HG03354 (cell line): ENCODE measurements at regions not wholly inside any gene's neighbourhood (a gene's known extent, or its start where the extent isn't known, plus 50 kb on each side); places are given as distances from the start of the nearest gene placed in this dataset.
"Not testable (repeated sequence)": the region's sequence is repeated elsewhere in the genome, so short reads cannot be mapped to it uniquely, and the experiment has no call there.

Experiments
- ATAC-seq: cut with Tn5 transposase; IDR thresholded peaks from one replicate; pipeline ENCODE4 v1.9.1; 2021; ENCODE audit warnings: mild to moderate bottlenecking; ENCODE audit not compliant: unreplicated experiment, poor library complexity, severe bottlenecking

GRCh38 chr14:44873536-44873935, 88.2 kb downstream of the KLHL28 start:
- no peak for ATAC-seq

DNA sequence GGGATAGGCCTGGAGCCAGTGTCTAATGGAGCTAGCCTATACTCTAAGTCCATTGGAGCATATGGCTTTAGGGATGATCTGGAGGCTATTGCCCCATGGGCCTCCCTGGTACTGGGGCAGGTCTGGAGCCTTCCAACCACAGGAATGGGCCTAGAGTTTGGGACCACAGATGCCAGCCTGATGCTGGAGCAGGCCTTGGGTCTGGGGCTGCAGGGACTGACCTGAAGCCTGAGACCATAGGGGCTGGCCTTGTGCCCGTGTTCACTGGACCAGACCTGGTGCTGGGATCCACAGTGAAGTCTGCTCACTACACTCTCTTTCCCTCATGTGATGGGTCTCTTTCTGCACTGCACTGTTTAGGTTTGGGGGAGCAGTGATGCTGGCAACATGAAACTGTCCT, 95.0 kb downstream of the KLHL28 start:
- ATAC-seq, result no peak

- ATAC-seq, result no peak
Measured at GRCh38 chr14:44866322-44866721, 95.4 kb downstream of the KLHL28 start.

DNA sequence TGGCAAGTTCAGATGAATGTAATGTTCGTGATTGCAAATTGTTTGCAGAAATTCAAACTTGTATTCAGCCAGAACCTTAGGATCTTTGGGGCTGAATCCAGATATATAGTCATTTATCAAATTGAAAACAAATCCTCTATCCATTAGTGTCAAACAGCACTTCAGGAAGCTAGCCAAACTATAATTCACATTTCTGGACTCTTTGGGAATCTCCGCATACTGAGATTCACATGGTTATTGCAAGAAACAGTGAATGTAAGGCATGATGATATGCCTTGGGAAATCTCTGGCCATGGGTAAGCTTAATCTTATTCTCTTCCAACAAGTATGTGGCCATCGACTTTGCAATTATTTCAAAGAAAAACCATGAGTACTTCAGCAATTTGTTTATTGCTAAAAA, 98.5 kb downstream of the KLHL28 start:
- ATAC-seq, result no peak

- no peak for ATAC-seq
Measured at GRCh38 chr14:44854114-44854513, 107.6 kb downstream of the KLHL28 start.

DNA sequence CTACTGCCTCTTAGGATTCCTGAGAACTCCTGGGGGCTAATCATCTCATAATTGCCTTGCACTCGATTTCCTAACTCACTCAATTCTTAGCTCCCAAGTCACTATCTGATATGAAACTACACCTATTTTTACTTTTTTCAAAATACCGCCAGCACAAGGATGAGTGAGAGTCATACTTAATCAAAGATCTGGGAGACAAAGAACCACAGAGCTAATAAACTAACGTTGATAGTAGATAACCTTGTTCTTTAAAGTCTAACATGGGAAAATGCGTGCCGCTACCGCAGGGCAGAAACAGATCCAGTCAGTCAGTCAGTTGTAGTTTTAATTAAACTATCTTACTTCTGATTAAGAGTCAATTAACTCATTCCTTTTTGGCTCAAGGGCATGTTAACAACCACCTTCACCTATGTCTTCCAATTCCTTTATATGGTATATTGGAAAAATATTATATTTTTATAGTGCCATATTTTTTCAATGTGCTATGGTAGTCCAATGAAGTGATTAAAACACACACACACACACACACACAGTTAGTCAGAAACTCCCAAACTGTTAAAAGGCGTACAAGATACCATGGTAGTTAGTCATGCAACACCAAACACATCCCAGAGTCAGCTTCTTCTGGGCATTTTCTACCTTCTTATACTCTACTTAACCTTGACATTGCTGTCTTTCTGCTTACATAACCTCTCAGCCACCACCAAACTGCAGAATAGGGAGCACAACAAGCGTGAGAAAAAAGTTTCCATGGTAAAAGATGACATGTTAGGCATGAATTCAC, 114.0 kb downstream of the KLHL28 start:
- no peak for ATAC-seq

DNA sequence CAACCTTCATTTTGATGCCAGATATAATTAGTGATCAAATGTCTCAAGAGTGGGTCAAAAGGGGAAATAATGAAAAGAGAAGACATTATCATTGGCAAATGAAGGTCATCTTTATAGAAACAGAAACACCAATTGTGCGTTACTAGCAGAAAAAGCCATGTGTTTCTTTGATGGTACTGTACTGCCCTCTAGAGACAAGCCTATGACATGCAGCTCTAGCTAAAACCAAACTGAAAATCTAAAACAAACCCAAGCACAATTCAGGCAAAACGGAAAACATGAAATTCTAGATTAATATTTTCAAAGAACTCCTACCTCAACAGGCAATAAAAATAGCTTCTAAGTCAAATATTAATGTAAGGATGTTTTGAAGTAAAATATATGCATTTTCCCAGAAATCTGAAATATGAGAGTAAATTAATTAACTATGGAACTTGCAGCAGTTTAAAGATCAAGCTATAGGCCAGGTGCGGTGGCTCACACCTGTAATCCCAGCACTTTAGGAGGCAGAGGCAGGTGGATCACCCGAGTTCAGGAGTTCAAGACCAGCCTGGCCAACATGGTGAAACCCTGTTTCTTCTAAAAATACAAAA, 115.4 kb downstream of the KLHL28 start:
- peak; percentile 86 for ATAC-seq

DNA sequence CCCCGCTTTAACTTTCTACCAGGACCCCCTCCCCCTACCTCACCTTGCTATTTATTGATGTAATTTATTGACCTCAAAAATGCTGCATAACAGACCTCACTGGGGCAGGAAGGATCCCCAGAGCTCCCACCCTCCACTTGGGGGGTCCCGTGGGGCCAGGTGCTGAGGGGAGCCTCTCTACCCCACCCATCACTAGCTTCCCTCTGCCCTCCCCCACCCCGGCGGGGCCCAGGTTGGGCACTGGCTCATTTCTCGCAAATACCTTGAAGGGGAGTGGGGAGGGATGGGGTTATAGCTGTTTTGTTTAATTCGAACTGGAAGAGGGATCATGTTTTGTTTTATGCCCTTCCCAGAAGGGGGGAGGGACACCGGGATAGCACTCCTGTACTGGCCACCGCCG, 125.8 kb downstream of the KLHL28 start:
- ATAC-seq, result not testable (repeated sequence)

- no peak for ATAC-seq
Measured at GRCh38 chr14:44833376-44834060, 128.2 kb downstream of the KLHL28 start.

DNA sequence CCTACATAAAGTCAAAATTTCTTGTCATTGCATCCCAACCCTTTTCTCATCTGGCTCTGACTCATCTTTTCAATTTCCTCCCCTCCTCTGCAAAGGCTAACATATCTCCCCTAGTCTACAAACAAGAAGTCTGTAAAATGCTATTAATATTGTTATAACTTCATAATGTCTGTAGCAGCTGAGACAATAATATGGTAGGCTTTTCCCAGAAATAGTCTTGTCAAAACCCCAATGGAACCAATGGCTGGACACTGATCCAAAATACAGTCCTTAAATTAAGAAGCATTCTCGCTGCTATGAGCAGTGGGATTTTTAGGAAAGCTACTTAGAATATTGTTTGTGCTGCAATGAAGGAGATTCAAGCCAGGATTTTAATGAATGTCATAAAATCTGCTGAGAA, 131.4 kb downstream of the KLHL28 start:
- no peak for ATAC-seq

GRCh38 chr14:44829021-44829420, 132.7 kb downstream of the KLHL28 start:
- no peak for ATAC-seq

DNA sequence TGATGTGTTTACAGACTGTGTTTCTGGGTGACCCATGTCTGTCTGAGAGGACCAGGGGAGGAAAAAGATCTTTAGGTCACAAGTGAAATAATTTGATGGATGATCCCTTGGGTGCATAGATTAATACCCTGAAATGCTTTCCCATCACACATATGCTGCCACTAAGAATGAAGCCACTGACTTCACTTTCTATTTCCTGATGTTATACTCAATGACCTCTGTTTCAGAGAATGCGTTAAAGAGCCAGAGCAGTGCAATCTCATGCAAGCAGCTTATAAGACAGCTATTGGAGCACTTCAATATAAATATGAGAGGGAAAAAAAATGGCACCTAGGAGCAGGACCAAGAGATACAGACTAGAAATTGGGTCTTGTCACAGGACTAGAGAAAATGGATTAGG, 133.7 kb downstream of the KLHL28 start:
- ATAC-seq, result no peak

- ATAC-seq, result no peak
Measured at GRCh38 chr14:44820230-44820964, 141.3 kb downstream of the KLHL28 start.

DNA sequence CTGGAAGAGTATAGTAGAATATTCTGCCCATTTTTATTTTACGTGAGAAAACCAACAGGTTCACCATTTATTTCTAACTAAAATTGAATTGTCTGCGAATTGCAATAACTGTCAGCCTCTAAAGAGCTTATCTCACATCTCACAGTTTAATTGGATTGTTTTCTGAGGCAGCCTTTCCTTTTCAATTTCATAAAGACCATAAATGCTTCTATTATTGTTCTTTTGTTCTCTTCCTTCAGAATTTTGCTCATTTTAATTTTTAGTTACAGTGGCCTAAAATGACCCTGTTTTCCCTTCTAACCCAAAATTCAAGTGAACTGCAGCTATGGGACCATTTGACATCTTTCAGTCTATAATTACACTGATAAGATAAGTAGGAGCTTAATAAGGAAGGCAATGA, 147.6 kb downstream of the KLHL28 start:
- no peak for ATAC-seq

DNA sequence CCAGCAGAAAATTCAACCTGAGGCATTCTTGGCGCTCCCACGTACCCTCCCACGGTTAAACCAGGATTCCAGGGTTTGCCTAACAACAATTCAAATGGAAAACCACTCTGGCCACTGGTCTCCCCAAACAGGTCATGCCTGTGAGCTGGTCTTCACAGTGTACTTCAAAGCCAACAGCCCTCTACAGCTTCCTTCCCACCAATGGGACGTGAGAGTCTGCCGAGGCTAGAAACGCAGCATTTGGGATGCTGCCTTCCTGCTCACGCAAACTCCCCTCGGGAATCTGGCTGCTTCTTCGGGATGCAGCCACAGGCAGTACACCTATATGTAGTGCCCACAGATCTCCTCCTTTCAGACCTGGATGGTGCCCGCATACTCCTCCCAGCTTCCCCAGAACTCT, 149.1 kb downstream of the KLHL28 start:
- no peak for ATAC-seq

- ATAC-seq, result no peak
Measured at GRCh38 chr14:44804391-44804790, 157.4 kb downstream of the KLHL28 start.

DNA sequence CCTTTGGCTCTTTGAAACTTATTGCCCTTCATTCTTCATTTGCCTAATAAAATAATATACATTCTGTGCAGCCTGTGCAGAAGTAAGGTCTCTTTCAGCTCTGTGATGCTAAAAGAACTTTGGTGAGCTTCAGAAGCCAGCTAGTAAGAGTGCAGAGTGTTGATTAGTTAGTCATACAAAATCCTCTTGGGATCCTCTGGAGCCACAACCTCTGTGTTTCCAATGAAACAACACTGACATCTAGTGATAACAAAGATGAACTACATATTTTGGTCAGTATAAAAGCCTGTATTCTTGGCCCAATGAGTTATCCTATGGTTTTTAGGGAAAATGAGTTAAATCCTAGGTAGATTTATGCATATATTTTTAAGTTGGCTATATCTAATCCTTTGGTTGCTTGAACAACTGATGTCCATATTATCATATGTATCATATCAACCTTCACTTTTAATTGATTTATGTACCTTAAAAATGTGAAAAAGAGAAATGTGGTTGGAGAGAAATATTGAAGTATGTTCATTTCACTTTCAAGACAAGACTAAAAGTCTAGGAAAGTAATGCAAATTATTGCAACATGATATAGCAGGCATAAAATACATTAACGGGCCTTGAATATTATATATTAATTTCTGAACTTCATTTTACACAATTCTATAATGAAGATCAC, 158.4 kb downstream of the KLHL28 start:
- ATAC-seq, result peak; percentile 90

DNA sequence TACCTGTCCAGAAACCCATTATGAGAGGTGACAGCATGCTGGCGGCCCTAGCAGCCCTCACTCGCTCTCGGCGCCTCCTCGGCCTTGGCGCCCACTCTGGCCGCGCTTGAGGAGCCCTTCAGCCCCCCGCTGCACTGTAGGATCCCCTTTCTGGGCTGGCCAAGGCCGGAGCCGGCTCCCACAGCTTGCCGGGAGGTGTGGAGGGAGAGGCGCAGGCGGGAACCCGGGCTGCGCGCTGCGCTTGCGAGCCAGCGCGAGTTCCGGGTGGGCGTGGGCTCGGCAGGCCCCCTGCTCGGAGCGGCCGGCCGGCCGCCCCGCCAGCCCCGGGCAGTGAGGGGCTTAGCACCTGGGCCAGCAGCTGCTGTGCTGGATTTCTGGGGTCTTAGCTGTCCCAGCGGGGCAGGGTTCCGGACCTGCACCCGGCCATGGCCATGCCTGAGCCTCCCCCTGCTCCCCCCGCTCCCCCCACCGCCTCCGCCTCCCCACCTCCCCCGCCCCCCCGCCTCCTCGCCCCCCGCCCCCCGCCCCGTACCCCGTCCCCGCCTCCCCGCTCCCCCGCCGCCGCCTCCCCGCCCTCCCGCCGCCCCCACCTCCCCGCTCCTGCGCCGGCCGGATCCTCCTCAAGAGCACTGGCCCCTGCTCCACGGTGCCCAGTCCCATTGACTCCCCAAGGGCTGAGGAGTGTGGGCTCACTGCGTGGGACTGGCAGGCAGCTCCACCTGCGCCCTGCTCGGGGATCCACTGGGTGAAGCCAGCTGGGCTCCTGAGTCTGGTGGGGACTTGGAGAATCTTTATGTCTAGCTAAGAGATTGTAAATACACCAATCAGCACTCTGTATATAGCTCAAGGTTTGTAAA, 163.1 kb downstream of the KLHL28 start:
- no peak for ATAC-seq

DNA sequence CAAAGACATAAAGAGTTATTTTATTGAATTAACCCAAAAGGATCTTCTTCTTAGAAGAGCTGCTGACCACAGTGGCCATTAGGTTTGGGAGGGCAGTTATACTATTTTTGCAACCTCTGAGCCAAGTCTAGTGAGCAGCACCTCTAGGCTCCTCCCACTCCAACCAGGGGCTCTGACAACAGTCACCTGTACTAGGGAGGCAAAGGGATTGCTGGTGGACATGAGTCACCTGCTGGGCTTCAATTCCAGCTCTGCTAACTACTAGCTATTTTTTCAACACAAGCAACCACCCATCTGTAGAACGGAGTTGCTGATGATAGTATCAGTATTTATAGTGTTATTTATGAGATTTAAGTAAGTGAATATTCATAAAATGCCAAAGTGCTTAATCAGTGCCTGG, 166.0 kb downstream of the KLHL28 start:
- ATAC-seq, result no peak
